ENCODE measurements at regions not wholly inside any gene's neighbourhood (a gene's known extent, or its start where the extent isn't known, plus 50 kb on each side); places are given as distances from the start of the nearest gene placed in this dataset.

- H3K4me3 ChIP-seq (ENCODE audit: low read depth, low read length): no peak overlapping the region
- TF ChIP-seq, protein P1, sequence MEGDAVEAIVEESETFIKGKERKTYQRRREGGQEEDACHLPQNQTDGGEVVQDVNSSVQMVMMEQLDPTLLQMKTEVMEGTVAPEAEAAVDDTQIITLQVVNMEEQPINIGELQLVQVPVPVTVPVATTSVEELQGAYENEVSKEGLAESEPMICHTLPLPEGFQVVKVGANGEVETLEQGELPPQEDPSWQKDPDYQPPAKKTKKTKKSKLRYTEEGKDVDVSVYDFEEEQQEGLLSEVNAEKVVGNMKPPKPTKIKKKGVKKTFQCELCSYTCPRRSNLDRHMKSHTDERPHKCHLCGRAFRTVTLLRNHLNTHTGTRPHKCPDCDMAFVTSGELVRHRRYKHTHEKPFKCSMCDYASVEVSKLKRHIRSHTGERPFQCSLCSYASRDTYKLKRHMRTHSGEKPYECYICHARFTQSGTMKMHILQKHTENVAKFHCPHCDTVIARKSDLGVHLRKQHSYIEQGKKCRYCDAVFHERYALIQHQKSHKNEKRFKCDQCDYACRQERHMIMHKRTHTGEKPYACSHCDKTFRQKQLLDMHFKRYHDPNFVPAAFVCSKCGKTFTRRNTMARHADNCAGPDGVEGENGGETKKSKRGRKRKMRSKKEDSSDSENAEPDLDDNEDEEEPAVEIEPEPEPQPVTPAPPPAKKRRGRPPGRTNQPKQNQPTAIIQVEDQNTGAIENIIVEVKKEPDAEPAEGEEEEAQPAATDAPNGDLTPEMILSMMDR (IDR thresholded peaks at IDR 0.05; ENCODE audit: borderline replicate concordance, insufficient read depth, low read depth, low read length): no peak
Measured at GRCh38 chr1:95744731-95745130, 510.7 kb downstream of the RWDD3 start.

DNA sequence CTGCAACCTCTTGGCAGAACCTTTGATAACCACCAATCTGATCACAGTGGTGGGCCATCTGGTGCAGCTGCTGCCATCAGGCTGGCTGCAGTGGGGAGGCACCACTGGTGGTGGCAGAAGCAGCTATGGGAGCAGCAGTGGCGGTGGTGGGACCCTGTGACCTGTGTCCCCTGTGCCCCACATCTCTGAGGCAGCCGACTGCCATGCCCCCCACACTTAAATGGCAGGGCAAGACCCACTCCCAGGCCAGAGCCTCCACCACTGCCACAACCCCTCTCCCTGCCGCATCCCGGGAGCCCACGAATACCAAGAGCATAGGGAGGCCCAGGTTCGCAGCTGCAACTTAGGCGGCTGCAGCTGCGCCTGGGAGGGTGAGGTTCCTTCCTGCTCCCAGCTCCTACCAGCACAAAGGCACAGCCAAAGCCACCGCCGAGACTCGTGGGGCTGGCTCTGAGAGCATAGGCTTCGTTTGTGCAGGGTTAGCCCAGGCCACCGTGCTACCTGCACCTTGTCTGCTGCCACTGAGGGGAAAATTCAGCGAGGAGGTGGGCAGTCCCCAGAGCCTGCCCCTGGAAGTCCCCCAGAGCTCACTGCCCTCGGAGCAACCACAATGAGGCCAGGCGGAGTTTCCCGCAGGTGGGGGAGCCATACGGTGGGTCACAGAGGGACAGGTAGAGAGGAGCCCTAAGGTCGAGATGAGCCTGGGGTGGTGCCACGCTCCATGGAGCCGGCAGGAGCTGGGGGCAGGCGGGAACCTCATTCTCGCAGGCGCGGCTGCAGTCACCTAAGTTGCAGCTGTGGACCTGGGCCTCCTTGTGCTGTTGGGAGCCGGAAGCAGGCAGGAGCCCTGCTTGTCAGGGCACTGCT lies 518.7 kb downstream of the RWDD3 start:
- H3K4me3 ChIP-seq (ENCODE audit: low read depth, low read length): no peak overlapping the region
- TF ChIP-seq, protein P1 (IDR thresholded peaks at IDR 0.05; ENCODE audit: borderline replicate concordance, insufficient read depth, low read depth, low read length): no peak

DNA sequence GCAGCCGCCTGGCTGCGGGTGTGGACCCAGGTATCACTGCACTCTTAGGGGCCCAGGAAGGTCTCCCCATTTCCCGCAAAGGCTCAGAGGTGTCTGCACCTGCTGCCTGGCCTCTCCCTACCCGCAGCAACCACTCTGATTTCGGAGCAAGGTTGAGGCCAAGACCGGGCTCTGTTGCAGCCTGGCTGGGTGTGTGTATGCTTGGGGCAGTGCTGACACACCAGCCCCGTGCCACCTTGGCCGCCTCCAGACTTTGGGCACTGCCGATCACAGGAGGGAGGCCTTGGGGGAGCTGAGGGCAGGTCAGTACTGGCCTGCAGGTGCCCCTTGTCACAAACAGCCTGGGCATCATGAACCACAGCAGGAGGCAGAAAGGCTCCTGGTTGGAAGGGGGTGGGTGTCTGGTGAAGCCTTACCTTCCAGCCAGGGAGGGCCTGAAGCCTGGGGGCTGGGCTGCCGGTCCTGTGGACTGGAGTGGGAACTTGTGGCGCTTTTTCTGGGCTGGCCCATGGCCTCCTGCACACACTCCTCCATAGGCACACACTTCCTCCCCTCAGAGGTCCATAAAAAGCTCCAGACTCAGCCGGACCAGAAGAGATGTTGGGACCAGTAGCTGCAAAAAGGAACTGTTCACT lies 519.5 kb downstream of the RWDD3 start:
- TF ChIP-seq, protein P1 (IDR thresholded peaks at IDR 0.05; ENCODE audit: borderline replicate concordance, insufficient read depth, low read depth, low read length): no peak
- no peak overlapping the region for H3K4me3 ChIP-seq (ENCODE audit: low read depth, low read length)

- no peak overlapping the region for H3K4me3 ChIP-seq (ENCODE audit: low read depth, low read length)
- TF ChIP-seq, protein P1 (IDR thresholded peaks at IDR 0.05; ENCODE audit: borderline replicate concordance, insufficient read depth, low read depth, low read length): no peak
Measured at GRCh38 chr1:95754412-95754811, 520.4 kb downstream of the RWDD3 start.

GRCh38 chr1:95766036-95766435 lies 532.0 kb downstream of the RWDD3 start:
- TF ChIP-seq, protein P1 (IDR thresholded peaks at IDR 0.05; ENCODE audit: borderline replicate concordance, insufficient read depth, low read depth, low read length): no peak

GRCh38 chr1:95770581-95770980 lies 536.6 kb downstream of the RWDD3 start:
- H3K4me3 ChIP-seq (ENCODE audit: low read depth, low read length): no peak overlapping the region
- TF ChIP-seq, protein P1 (IDR thresholded peaks at IDR 0.05; ENCODE audit: borderline replicate concordance, insufficient read depth, low read depth, low read length): no peak

More at GRCh38 chr1:95766036-95766435, 532.0 kb downstream of the RWDD3 start:
- H3K4me3 ChIP-seq (ENCODE audit: low read depth, low read length): no peak overlapping the region
